ENCODE measurements at regions not wholly inside any gene's neighbourhood (a gene's known extent, or its start where the extent isn't known, plus 50 kb on each side); places are given as distances from the start of the nearest gene placed in this dataset.

DNA sequence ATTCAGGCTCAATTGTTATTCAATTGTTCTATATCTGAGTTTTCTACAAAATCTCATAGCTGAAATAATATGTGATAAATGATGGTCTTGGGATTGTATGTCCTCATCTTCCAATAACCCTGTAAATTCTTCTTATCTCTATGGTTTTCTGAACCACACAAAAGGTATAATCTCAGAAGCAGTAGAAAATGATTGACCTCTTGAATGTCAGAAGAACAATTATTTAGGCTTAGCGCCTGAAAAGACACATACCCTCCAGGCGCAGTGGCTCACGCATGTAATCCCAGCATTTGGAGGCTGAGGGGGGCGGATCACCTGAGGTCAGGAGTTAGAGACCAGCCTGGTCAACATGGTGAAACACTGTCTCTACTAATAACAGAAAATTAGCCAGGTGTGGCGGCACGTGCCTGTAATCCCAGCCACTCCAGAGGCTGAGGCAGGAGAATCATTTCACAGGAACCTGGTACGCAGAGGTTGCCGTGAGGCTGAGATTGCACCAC, 288.0 kb upstream of the TBC1D5 start:
- no peak for DNase-seq

DNA sequence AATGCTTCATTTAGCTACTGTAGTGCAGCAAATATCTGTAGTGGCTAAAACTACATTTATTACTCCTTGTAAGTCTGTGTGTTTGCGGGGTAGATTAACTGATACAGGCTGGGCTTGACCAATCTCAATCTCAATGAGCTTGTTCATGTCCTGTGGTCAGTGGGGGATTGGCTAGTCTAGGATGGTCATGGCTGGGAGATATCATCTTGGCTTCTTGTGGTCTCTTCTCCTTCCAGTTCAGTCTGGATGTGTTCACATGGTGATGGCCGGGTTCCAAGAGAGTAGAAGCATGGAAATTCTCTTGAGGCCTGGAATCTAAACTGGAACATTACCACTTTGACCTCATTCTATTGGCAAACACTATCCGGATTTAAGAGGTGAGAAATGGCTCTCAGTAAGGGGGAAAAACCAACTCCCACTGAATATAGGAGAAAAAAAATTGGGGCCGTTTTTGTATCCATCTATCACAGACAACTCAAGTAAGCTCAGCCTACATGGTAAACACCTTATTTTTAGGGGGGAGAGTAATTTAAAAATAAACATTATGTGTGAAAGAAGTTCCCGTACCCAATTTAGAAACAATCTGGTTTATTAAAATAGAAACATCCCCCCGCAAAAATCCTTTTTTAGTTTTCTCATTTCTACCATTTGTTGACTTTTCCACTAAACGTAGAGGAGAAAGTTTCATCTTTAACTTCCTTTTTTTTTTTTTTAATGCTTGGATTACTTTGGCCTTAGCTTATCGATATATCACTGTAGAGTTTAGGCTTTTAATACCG, 284.9 kb upstream of the TBC1D5 start:
- no peak for DNase-seq

DNA sequence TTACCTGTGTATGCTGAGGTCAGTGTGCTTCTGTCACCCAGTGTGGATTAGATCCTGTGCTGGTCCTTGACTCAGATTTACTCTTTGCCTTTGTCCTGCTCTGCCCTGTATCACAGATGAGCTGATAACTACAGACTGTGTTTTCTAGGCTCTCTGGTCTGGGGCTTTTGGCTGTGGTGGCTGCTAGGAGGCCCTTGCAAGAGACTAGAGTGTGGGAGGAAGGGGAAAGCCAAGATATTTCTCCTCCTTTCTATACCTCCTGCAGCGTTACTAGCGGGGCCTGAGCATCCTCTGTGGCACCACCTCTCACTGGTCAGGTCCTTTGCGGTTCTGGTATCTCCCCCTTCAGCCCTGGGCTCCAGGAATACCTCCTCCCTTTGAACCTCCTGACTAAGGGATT, 282.3 kb upstream of the TBC1D5 start:
- DNase-seq: no peak

DNA sequence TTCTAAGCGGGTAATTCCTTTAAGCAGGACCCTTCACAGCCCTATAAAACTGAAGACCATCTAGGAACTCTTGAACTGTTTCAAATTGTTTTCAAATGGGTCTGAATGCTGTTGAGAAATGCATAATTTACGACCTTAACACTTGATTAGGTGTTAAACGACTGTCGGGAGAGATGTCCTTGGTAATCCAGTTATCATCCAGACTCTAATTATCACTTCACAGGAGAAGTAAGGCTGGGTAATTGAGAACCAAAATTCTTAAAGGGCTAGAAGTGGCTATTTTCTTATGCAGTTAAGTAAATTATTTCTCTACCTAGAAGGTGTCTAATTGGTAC, 276.7 kb upstream of the TBC1D5 start:
- no peak for DNase-seq

DNA sequence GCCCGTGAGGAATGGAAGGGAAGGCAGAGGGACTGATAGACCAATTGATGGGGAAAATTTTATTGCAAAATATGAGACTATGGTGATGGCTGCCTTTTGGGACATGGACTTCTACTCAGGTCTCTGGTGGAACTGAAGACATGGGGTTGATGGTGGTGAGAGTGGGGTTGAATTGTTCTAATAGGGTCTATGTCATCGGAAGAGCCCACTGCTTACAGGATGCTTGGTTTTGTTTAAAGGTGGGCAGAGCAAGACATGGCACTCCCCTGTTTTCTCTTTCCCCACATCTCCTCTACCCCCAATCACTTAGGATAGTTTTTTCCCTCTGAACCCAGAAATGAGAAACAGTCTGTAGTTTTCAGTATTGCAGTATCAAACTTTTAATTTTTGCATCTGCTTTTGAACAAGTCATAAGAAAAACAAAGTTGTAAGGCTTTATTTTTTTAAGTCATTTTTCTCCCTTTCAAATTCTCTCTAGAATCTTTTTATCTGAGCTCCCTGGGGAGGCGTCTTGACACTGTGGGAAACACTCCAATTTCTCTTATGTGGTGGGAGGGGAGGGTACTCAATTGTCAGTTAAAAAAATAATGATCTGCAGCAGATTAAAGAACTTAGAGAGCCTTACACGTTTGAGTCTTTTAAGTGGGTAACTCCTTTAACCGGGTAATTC, 276.2 kb upstream of the TBC1D5 start:
- no peak for DNase-seq

DNA sequence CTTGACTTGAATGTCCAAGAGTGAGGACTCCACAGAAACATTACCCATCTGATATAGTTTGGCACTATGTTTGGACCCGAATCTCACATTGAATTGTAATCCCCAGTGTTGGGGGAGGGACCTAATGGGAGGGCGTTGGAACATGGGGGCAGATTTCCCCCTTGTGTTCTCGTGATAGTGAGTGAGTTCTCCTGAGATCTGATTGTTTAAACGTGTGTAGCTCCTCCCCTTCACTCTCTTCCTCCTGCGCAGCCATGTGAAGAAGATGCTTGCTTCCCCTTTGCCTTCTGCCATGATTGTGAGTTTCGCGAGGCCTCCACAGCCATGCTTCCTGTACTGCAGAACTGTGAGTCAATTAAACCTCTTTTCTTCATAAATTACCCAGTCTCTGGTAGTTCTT, 273.9 kb upstream of the TBC1D5 start:
- DNase-seq: no peak

DNA sequence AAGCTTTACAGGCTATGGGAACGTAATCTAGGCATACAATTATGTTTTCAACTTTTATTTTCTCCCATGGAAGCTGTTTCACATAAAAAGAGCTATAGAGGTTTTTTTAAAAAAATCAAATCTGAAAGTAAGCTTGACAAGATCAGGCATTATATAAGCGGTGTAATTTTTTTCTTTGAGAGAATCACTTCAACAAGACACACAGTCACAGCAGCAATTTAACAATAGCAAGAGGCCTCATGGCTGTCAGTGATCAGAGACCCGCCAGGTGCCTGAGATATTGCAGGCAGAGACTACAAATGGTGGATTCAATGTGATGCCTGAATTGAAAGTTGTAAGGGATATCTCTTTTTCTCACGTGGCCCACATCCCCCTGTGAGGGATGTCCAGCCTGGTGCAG, 270.5 kb upstream of the TBC1D5 start:
- DNase-seq: no peak

DNA sequence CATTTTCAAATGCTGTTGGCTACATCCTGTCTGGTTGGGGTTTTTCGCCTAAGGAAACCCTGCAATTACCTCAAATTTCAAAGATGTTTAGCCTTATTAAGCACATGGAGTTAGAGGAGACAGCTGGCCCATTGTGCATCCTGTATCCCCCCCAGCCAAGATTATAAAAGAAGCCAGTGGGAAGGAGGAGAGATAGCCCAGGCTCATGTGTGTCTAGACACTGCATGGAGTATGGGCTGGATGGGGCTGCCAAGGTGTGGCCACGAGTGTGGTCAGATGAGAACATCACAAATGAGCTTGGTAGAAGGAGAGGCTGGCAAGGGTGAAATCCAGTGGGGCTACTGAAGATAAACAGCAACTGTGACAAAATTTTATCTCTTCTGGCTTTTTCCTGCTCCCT, 270.0 kb upstream of the TBC1D5 start:
- no peak for DNase-seq

DNA sequence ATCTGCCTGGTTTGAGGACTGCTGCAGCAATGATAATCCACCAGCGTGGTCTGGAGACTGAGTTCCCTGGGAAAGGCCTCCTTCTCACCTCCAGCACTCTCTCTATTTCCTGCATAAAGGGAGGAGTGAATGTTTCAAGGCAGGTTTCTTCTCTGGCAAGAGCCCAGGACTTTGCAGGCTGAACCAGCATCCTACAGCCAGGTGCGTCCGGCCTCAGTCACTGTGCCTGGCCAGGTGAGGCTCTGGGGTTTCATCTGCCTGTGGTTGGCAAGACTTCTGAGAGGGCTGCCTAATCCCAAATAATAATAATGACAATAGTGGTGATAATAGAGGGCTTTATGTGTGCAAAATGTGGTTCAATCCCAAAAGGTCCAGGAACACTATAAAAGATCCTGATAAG, 269.0 kb upstream of the TBC1D5 start:
- DNase-seq: no peak

DNA sequence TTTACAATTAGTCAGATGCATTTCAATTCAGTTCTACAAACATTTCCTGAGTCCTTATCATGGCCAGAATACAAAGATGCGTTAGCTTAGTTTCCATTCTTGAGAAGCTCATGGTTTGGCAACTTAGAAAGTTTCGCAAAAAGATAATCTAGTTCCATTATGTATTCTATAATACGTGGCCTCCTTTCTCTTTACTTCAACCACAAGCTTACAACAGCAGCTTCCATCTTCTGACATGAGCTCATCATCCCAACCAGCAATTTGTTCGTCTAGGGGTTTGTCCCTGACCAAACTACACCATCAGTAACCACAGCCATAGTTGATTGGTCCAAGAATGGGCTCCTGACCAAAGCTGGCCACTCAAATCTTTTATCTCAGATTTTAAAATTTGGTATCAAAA, 267.6 kb upstream of the TBC1D5 start:
- no peak for DNase-seq

DNA sequence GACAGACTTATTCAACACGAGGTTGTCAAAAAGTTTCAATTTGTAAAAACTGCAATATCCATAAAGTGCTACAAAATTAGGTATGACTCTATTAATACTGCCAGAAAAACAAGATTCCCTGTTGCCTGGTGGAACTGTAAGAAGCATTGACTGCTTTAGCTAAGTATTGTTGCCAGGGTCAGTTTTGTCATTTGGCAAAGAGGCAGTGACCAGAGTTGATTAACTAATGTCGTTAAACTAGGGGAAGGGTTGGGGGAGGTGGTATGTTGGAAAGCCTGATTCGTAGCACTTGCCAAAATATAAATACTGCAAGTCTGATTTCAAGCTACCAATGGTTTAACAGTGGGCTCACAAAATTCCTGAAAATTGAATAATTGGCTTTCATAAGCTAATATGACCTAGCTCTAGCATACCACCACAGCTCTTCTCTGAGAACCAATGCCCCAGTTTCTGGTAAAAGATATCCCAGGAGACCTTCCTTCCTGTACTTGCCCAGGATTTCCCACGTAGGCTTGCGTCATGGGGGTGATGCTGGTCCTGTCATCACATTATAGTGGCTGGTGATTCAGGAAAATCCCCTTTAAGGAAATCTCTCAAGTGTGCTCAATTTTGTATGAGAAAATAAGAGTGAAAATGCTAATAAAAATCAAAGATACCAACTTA, 266.4 kb upstream of the TBC1D5 start:
- no peak for DNase-seq

DNA sequence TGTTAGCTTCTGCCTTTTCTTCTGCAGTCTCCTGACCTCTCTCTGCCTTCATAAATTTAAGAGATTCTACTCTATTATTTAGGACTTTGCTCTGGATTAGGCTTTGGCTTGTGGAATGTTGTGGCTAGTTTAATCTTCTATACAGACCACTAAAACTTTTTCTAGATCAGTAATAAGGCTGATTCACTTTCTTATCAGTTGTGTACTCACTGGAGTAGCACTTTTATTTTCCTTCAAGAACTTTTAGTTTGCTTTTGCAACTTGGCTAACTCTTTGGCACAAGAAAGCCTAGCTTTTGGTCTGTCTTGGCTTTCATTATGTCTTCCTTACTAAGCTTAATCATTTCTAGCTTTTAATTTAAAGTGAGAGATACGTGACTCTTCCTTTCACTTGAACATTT, 265.5 kb upstream of the TBC1D5 start:
- DNase-seq: no peak

DNA sequence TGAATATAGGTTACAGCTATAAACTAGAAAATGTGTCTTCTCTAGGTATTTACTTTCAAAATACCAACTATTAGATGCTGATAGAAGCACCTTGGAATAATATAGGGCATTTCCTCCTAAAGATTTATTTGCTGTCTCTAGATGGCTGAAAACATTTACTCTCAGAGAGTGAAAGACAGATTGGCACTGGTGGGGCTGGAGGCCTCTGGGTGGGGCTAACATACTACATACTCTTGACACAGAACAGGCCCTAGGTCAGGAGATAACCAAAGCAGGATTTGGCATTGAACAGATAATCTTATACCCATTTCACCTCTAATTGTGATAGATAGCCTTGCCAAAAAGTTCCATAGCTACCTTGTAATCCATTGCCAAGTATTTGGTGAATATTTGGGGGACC, 253.3 kb upstream of the TBC1D5 start:
- DNase-seq: no peak

DNA sequence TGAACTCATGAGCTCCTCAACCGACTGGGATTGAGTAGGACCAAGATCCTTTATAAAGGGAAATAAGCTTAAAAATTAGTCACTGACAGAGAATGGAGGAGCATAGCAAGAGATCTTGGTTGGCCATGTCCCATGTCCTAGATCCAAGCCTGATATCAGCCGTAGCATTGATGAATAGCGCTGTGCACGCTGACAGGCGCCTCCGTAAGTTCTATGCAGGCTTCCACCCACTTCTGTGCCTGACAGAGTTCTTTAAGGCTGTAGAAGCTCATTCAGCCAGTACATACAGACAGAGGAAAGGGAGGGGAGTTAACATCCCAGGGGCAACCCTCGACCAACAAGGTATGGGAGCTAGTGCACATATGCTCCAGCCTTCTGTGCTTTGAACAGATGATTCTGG, 251.7 kb upstream of the TBC1D5 start:
- DNase-seq: no peak

DNA sequence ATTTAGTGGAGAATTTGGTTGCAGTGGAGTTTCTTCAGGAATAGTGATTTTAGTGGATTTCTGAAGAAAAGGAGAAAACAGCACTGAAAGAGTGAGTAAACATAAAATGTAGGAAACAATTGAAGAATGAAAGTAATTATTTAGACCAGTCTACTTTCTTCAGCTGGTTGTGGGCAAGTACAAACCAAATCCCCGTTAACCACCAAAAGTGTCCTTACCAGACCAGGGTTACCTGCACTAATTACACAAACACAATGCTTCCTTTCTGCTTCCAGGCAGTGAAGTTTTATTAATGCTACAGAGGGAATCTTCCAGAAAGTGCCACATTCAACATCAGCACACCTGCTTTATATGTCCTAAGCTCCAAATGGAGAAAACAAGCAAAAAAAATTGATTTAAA, 248.0 kb upstream of the TBC1D5 start:
- DNase-seq: no peak

DNA sequence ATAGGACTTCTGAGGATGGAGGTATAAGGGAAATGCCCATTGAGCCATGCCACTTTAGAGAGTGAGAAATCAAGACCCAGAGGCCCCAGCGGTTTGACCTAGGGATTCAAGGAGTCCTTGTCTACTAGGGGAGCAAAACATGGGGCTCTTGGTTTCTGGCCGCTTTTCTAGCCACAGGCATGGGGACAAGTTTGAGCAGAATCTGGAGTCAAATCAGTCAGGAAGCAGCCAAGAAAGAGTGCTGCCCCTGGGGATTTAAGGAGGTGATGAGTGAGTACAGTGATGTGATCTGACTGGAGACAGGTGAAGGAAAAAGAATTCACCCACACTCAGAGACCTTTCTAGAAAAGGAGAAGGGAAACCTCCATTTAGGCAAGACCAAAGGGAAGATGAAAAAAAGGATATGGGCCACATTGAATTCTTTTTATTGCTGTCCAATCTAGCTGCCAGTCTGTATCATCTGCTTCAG, 244.0 kb upstream of the TBC1D5 start:
- no peak for DNase-seq

DNA sequence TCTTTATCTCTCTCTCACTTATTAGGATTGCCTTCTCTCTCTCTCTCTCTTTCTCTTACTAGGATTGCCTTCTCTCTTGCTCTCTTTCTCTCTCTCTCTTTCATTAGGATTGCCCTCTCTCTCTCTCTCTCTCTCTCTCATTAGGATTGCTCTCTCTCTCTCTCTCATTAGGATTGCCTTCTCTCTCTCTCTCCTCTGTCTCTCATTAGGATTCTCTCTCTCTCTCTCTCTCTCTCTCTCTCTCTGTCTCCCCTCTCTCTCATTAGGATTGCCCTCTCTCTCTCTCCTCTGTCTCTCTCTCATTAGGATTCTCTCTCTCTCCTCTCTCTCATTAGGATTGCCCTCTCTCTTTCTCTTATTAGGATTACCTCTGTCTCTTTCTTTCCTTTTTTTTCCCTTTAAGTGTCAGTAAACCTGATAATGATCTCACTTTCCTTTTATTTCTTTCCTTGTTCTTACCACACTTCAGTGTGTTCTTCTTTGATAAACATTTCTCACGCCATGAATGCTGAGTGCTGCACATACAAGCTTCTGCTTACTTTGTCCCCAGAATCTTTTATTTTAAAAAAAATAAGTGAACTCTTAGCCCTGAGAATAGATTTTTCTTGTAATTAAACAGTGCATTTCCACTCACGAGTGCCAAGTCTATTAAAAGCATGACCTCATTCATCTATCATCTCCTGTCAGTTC, 243.4 kb upstream of the TBC1D5 start:
- DNase-seq: no peak

DNA sequence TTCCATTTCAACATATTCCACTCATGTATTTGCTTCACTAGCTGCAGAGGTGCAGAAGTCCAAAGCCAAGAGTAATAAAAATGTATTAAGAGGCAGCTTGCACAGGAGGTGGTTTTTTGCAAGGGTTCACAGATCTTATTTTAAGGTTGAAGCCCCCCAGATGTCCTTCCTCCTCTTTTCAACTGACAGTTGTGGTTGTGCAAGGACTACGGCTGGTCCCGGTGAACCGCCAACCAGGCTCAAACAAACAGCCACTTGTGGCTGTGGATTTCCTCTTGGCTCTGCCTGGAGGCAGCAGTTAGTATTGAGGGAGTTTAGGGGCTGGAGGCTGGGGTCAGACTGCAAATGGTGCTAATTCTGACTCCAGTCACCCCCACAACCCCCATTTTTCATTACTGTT, 240.7 kb upstream of the TBC1D5 start:
- DNase-seq: no peak

DNA sequence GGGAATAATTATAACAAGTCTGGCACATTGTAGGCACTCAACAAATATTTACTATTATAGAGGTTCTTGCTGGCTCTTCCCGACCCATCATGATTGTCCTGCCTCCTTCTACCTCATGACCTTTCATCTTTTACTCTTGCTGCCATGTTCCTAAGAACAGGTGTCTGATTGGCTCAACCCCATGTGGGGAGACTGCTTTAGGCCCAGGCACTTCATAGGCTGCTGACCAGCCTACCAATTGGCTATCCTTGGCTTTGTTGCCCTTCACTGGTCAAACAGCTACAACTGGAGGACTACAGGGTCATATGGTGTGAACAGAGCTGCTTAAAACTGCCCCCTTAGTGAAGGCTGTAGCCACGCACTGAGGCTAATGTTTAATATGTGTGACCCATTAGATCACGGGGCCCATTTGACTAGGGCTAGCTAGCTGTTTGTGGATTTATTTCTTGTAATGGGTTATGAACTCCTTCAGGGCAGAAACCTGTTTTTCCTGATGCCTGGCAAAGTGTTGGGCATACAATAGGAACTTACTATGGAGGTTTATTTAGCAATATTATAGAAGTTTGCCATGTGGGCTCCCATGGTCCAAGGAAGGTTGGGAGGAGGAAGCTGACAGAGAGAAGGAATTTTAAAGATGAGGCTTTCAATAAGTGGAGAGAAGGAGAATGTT, 239.9 kb upstream of the TBC1D5 start:
- DNase-seq: no peak

DNA sequence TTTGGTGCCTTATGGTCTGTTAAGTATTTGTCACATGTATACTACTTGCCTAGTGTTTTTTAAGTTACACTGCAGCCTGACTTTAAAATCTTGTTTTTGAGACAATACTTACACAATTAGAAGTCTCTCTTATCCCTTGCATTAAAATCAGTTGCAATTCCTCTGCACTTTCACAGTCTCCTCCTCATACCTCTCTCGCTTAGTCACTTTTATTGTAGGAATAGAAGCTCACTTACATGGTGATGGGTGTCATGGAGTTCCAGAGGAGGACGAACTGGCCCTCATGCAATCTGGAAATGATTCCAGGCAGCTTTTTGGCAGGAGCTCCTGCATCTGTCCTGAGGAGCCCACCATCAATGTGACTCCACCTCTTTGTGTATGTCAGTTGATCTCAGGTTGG, 238.4 kb upstream of the TBC1D5 start:
- DNase-seq: no peak

DNA sequence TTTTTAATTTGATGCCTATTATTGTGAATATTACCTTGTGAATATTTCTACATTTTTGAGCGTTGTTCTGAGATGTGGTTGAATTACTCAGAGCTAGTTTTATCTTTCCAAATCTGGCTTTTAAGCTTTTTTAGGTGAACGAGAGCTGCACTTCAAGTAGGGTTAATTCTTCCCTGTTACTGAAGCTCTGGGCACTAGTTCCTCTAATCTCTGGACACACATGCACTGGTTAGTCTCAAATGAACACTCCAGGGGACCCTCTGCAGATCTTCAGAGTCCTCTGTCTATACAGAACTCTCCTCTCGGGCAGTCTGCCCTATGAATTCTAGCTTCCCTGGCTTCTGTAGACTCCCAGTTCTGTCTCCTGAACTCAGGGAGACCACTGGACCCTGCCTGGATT, 237.5 kb upstream of the TBC1D5 start:
- DNase-seq: no peak

DNA sequence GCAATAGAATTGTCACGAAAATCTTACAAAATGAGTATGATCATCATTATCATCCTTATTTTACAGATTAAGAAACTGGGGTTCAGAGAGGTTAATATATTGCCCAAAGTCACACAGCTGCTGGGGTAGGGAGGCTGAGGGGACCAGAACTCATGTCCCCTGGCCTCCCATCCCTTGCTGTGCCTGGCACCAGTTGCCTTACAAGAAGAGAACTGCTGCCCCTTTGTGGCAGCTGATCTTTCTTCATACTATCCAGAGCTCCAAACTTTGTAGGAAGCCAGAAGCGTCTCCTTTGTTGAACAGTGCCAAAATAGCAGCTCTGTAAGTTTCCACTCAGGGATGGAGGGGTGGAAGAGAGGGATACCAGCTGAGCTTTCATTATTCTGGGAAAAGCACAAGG, 236.8 kb upstream of the TBC1D5 start:
- DNase-seq: no peak
